Mucosa of rectum (tissue), 2 donors: ENCODE measurements at regions not wholly inside any gene's neighbourhood (a gene's known extent, or its start where the extent isn't known, plus 50 kb on each side); places are given as distances from the start of the nearest gene placed in this dataset.

Experiments
- H3K27ac ChIP-seq, 2 donors: one replicate each; pipeline ENCODE4 v1.7.0; 2013; ENCODE audit warnings: inconsistent platforms in 2 of 2, low read depth in 2 of 2, low read length in 2 of 2
- H3K27me3 ChIP-seq, 2 donors: one replicate each; pipeline ENCODE4 v1.7.0; 2013; ENCODE audit warnings: low read length in 2 of 2; ENCODE audit not compliant: control insufficient read depth in 2 of 2, insufficient read depth in 2 of 2
- H3K36me3 ChIP-seq, 2 donors: one replicate each; pipeline ENCODE4 v1.7.0; 2013; ENCODE audit warnings: low read length in 2 of 2; ENCODE audit not compliant: control insufficient read depth in 2 of 2, insufficient read depth in 2 of 2
- H3K4me1 ChIP-seq, 2 donors: one replicate each; pipeline ENCODE4 v1.7.0; 2013; ENCODE audit warnings: low read length in 2 of 2, mild to moderate bottlenecking in 1 of 2; ENCODE audit not compliant: control insufficient read depth in 2 of 2, insufficient read depth in 2 of 2
- H3K4me3 ChIP-seq, 2 donors: one replicate each; pipeline ENCODE4 v1.7.0; 2013; ENCODE audit warnings: low read length in 2 of 2
- H3K9ac ChIP-seq, 2 donors: one replicate each; pipeline ENCODE4 v1.7.0; 2013; ENCODE audit warnings: low read length in 2 of 2, low read depth in 1 of 2, mild to moderate bottlenecking in 1 of 2
- H3K9me3 ChIP-seq, 2 donors: one replicate each; pipeline ENCODE4 v1.7.0; 2013; ENCODE audit warnings: low read length in 2 of 2; ENCODE audit not compliant: control insufficient read depth in 2 of 2
- donor health status: healthy.
- donor health status: Normal muscosa, but diverticular disease.

DNA sequence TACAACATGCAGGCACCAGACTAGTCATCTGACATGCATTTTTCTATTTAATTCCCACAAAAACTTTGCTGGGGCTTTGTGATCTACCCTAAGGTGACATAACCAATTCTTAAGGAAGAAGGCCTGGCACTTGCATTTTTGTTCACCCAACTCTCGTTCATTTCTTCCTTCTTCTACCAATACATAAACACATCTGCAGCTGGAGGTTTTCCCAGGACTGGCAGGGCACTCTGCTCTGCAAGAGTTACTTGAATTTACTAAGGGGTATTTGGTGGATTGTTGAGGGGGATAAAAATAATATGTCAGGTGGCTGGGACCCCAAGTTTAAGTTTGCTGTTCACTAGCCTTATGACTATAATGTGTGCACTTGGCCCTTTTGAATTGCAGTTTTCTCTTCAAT lies 111.4 kb upstream of the TRIB2 start:
- Histone ChIP-seq H3K27ac (no peak overlapping the region), H3K4me3 (no peak overlapping the region), H3K27me3 (no peaks in the 10 kb centered on the region), H3K9ac (no peak overlapping the region), H3K4me1 (no peaks in the 10 kb centered on the region), H3K9me3 (no peaks in the 10 kb centered on the region), H3K36me3 (no peaks in the 10 kb centered on the region)

DNA sequence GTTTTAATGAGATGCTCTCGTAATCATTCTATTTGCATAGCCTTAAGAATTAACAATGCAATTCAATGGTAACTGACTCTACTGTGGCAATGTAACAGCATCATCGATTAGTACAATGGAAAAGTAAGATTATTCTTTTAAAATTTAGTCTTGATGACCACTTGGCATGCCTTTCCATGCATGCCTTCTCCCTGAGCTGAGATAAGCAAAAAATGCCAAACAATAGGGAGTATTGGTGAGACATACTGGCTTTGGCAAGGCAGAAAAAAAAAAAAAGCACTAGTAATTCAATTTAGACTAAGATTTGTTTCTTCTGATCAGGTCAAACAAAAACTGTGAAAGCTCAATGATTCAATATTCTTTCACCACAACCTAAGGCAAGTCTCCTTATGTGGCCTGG lies 110.8 kb upstream of the TRIB2 start:
- no peaks in the 10 kb centered on the region for H3K27me3 ChIP-seq
- no peak overlapping the region for H3K27ac ChIP-seq
- H3K36me3 ChIP-seq: no peaks in the 10 kb centered on the region
- H3K9ac ChIP-seq: no peak overlapping the region
- H3K9me3 ChIP-seq: no peaks in the 10 kb centered on the region
- no peaks in the 10 kb centered on the region for H3K4me1 ChIP-seq
- H3K4me3 ChIP-seq: no peak overlapping the region

DNA sequence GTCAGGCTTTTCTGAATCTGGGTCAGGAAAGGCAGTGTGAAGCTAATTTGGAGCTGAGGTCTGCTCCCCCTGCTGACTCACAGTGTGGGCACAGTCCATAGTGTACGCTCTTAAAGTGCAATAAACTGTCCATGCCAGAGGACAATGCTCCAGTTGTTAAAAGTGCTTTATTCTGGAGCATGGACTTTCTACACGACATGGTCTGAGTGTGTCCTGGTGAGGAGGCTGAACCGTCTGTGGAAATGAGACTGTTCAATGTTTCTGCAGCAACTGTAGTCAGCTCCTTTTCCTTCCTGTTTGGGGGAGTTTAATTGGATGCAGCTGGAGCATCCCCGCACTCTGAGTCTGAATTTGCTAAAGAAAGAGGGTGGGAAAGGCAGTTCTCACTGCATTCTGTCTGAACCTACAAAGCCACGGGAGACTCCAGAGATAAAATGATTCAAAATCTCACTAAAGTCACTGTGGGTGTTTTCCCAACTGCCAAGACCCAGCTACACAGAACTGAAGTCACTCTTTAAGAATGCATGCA lies 110.2 kb upstream of the TRIB2 start:
- Histone ChIP-seq H3K4me3 (no peak overlapping the region), H3K27ac (no peak overlapping the region), H3K36me3 (no peaks in the 10 kb centered on the region), H3K4me1 (no peaks in the 10 kb centered on the region), H3K27me3 (no peaks in the 10 kb centered on the region), H3K9ac (no peak overlapping the region), H3K9me3 (no peaks in the 10 kb centered on the region)

DNA sequence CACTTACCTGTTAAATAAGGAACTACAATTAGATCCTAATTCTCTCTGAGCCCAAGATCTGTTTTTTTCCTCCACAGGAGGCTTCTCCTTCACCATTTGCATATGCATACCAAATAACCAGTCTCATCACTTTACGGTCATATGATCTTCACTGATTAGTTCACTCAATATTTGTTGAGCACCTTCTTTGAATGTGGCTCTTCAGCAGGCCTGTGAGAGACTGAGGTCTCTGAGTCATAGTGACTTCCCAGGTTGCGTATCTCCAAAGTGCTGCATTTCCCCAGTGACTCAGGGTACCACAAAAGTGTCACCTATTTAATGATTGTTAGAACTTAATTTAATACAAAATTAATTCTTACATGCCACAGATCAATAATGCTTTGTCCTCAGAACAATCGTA lies 108.8 kb upstream of the TRIB2 start:
- Histone ChIP-seq H3K36me3 (no peaks in the 10 kb centered on the region), H3K4me1 (no peaks in the 10 kb centered on the region), H3K9me3 (no peaks in the 10 kb centered on the region), H3K9ac (no peak overlapping the region), H3K27ac (no peak overlapping the region), H3K27me3 (no peaks in the 10 kb centered on the region), H3K4me3 (no peak overlapping the region)

DNA sequence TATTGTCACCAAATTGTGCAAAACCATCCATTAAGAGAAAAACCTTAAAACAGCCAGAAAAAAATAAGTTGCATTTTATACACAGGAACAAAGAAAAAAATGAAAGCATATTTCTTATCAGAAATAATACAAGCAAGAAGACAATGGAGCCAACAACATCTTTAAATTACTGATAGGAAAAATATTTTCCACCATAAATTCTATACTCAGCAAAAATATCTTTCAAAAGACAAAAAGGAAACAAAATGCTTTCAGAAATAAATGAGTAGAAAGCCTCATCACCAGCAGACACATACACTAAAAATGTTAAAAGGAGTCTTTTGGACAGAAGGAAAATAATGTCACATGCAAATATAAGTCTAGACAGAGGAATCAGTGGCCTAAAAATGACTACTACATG lies 106.4 kb upstream of the TRIB2 start:
- Histone ChIP-seq H3K27me3 (no peaks in the 10 kb centered on the region), H3K4me1 (no peaks in the 10 kb centered on the region), H3K36me3 (no peaks in the 10 kb centered on the region), H3K9ac (no peak overlapping the region), H3K4me3 (no peak overlapping the region), H3K9me3 (no peaks in the 10 kb centered on the region), H3K27ac (no peak overlapping the region)

DNA sequence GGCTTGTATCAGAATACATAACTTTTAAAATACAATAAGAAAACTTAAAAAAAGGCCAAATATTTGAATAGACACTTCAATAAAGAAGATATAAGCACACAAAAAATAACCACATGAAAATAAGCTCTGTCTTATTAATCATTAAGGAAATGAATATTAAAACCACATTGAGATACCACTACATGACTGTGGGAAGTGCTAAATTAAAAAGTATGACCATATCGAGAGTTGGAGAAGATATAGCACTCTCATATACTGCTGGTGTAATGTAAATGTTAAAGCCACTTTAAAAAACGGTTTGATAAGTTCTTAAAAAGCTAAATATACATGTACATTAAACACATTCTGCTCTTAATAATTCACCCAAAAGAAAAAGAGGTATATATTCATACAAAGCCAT lies 104.6 kb upstream of the TRIB2 start:
- H3K9ac ChIP-seq: no peak overlapping the region
- H3K27me3 ChIP-seq: no peaks in the 10 kb centered on the region
- H3K9me3 ChIP-seq: no peaks in the 10 kb centered on the region
- no peaks in the 10 kb centered on the region for H3K36me3 ChIP-seq
- no peak overlapping the region for H3K4me3 ChIP-seq
- no peaks in the 10 kb centered on the region for H3K4me1 ChIP-seq
- no peak overlapping the region for H3K27ac ChIP-seq

DNA sequence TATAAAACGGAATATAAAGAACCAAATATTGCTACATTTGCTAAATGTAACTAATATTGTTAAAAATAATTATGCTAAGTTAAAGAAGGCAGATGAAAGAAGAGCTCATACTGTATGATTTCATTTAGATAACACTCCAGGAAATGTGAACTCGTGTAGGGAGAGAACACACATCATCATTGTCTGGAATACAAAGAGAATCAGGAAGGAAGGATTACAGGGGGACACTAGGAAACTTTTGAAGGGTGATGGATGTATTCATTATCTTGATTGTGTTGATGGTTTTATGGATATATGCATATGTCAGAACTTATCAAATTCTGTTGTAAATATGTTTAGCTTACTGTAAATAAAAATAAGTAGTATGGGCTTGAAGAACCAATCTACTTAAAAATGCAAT lies 104.1 kb upstream of the TRIB2 start:
- H3K27me3 ChIP-seq: no peaks in the 10 kb centered on the region
- no peaks in the 10 kb centered on the region for H3K9me3 ChIP-seq
- H3K4me3 ChIP-seq: no peak overlapping the region
- H3K4me1 ChIP-seq: no peaks in the 10 kb centered on the region
- H3K36me3 ChIP-seq: no peaks in the 10 kb centered on the region
- H3K27ac ChIP-seq: no peak overlapping the region
- no peak overlapping the region for H3K9ac ChIP-seq

DNA sequence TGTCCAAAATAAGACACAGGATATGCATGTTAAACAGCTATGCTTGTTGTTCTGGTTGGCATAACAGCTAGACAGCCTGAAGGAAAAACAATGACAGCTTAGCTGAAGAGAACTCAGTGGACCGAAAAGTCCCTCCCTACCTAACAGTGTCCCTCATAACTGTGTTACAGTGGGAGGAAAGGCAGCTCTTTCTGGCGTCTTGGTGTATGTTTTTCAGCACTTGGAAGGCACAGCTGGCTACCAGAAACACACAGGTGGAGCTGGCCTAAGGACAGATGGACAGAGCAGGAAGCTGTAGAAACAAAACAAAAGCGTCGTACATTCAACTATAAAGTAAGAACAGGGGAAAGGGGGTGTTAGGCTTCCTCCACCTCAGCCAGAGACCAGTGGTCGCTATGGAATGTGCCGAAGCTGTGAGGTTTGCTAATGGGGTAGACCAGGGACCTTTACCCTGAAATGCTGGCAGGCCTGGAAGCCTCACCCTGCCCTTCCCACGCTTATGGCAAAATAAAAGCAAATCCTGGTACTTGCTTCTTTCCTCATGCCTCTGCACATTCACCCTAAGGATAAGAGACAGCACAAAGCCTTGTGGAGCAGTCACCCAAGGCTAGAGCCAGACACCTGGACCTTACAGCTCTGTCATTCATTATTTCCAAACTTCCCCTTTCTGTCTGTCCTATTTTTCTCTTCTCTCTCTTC lies 103.5 kb upstream of the TRIB2 start:
- no peaks in the 10 kb centered on the region for H3K27me3 ChIP-seq
- no peak overlapping the region for H3K27ac ChIP-seq
- no peaks in the 10 kb centered on the region for H3K4me1 ChIP-seq
- no peak overlapping the region for H3K9ac ChIP-seq
- no peak overlapping the region for H3K4me3 ChIP-seq
- no peaks in the 10 kb centered on the region for H3K36me3 ChIP-seq
- H3K9me3 ChIP-seq: no peaks in the 10 kb centered on the region

DNA sequence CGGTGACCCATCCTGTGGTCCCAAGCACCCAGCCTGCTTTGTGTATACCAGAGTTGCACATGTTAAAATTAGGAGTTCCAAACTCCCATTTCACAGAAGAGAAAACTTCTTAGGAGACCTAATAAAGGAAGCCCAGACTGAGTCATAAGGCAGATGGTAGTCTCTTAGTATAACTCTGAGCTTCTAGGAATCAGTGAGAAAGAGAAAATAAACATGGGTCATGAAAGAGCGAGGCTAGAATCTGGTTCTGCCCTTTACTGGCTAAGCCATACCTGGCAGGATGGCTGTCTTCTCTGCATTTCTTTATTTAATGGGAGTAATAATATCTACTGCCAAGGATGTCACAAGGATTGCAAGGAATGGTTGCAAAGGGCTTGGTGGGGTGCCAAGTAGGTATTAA lies 101.2 kb upstream of the TRIB2 start:
- Histone ChIP-seq H3K4me3 (no peak overlapping the region), H3K9me3 (no peaks in the 10 kb centered on the region), H3K27ac (no peak overlapping the region), H3K27me3 (no peaks in the 10 kb centered on the region), H3K36me3 (no peaks in the 10 kb centered on the region), H3K9ac (no peak overlapping the region), H3K4me1 (no peaks in the 10 kb centered on the region)

DNA sequence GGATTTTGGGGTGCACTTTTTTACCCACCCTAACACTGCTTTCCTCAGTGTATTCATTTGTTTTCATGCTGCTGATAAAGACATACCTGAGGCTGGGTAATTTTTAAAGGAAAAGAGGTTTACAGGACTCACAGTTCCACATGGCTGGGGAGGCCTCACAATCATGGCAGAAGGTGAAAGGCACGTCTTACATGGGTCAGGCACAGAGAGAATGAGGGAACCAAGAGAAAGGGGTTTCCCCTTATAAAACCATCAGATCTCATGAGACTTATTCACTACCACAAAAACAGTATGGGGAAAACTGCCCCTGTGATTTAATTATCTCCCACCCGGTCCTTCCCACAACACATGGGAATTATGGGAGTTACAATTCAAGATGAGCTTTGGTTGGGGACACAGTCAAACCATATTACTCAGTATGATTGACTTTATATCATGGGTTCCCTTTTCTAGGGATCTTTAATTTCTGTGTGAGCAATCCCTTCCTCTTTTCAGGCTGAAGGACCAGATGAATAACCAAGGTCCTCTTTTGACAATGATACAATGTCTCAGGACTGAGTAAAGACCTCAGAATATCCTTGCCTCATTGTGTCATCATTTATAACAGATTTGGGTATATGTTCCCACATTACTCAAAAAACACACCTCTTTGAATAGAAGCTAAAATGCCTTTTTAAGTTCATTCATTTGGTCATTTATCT lies 100.1 kb upstream of the TRIB2 start:
- Histone ChIP-seq H3K27me3 (no peaks in the 10 kb centered on the region), H3K9me3 (no peaks in the 10 kb centered on the region), H3K36me3 (no peaks in the 10 kb centered on the region), H3K9ac (no peak overlapping the region), H3K4me1 (no peaks in the 10 kb centered on the region), H3K4me3 (no peak overlapping the region), H3K27ac (no peak overlapping the region)
